ENCODE measurements at regions not wholly inside any gene's neighbourhood (a gene's known extent, or its start where the extent isn't known, plus 50 kb on each side); places are given as distances from the start of the nearest gene placed in this dataset.

GRCh38 chr14:56055511-56055910 lies 62.7 kb upstream of the PELI2 start:
- TF ChIP-seq CTCF (conservative IDR thresholded peaks at IDR 0.05; ENCODE audit: low read depth, low read length), result no peak
- TF ChIP-seq ELK1 (IDR thresholded peaks at IDR 0.05; ENCODE audit: borderline replicate concordance, low read depth, low read length), result no peak
- TF ChIP-seq CEBPB (IDR thresholded peaks at IDR 0.05; ENCODE audit: low read depth, low read length), result no peak
- no peak for TF ChIP-seq MAZ (IDR thresholded peaks at IDR 0.05; ENCODE audit: borderline replicate concordance, low read depth, low read length)
- TF ChIP-seq MXI1 (IDR thresholded peaks at IDR 0.05; ENCODE audit: borderline replicate concordance, low read depth, low read length), result no peak
- TF ChIP-seq BHLHE40 (IDR thresholded peaks at IDR 0.05; ENCODE audit: low read depth, low read length), result no peak
- no peak for TF ChIP-seq POLR2A (IDR thresholded peaks at IDR 0.05; ENCODE audit: low read depth, low read length)
- TF ChIP-seq RCOR1 (IDR thresholded peaks at IDR 0.05; ENCODE audit: insufficient replicate concordance, low read length), result no peak
- TF ChIP-seq RAD21 (IDR thresholded peaks at IDR 0.05; ENCODE audit: low read length), result no peak
